ENCODE measurements at regions not wholly inside any gene's neighbourhood (a gene's known extent, or its start where the extent isn't known, plus 50 kb on each side); places are given as distances from the start of the nearest gene placed in this dataset.
A peak's percentile ranks its signal among the peaks of the same experiment; 100 is the strongest.

DNA sequence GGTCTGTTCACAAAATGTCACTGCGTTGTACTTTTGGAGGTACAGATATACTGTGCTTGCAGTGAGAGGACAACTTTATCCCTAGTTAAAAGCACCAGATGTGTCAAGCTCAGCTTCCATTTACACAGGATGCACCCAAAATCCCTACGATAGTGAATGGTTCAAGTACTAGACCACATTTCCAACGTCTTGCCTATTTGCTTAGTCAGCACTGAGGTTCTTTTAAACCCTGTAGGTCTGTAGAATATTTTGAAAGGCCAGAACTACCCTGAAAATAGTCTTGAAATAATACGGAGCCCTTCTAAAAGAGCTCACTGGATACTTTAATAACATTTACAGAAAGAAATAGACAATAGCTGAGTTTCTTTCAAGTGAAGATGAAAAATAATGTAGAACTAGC, 466.1 kb downstream of the FUT8 start:
- no peak for DNase-seq

- no peak for DNase-seq
Measured at GRCh38 chr14:65879248-65880009, 466.9 kb downstream of the FUT8 start.

- no peak for DNase-seq
Measured at GRCh38 chr14:65880507-65880906, 468.0 kb downstream of the FUT8 start.

- DNase-seq = no peak
Measured at GRCh38 chr14:65881642-65882041, 469.1 kb downstream of the FUT8 start.

GRCh38 chr14:65888677-65889076, 476.1 kb downstream of the FUT8 start:
- no peak for DNase-seq

- no peak for DNase-seq
Measured at GRCh38 chr14:65892315-65892714, 479.8 kb downstream of the FUT8 start.

DNA sequence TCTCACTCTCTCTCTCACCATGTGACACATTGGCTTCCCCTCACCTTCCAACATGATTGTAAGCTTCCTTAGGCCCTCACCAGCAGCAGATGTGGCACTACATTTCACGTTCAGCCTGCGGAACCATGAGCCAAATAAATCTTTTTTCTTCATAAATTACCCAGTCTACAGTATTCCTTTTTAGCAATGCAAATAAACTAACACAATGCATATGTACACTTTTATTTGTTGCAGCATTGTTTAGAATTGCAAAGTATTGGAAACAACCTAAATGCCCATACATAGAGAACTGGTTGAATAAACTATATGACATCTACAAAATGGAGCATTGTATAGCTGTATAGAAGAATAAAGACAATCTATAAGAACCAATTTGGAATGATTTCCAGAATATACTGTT, 487.6 kb downstream of the FUT8 start:
- no peak for DNase-seq

DNA sequence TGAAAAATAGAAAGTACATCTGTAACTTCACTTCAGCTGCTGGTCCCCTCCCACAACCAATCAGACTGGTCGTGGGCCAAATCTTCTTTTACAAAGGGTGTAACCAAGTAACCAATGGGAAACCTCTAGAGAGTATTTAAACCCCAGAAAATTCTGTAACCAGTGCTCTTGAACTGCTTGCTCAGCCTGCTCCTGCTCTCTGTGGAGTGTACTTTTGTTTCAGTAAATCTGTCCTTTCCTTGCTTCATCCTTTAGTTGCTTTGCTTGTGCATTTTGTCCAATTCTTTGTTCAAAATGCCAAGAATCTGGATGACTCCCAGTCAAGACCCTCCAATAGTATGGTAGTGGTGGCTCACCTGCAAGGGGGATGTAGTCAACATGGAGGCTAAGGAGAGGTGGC, 489.1 kb downstream of the FUT8 start:
- DNase-seq = no peak

DNA sequence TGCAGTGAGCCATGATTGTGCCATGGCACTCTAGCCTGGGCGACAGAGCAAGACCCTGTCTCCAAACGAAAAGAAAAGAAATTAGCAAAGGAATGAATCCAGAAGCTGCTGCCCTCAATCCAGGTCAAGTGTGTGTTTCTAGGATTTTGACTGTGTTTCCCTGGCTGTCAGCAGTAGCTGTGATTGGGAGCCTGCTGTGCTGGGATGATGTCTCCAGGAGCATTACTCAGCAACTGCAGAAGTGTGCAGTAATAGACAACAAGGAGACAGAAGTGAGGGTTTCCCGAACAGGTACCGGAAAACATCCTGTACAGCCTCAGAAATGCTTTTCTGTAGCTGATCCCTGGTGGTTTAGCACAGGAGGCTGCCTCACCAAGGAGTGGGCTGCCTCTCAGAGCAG, 492.5 kb downstream of the FUT8 start:
- DNase-seq = no peak

GRCh38 chr14:65906344-65906743, 493.8 kb downstream of the FUT8 start:
- DNase-seq = no peak

DNA sequence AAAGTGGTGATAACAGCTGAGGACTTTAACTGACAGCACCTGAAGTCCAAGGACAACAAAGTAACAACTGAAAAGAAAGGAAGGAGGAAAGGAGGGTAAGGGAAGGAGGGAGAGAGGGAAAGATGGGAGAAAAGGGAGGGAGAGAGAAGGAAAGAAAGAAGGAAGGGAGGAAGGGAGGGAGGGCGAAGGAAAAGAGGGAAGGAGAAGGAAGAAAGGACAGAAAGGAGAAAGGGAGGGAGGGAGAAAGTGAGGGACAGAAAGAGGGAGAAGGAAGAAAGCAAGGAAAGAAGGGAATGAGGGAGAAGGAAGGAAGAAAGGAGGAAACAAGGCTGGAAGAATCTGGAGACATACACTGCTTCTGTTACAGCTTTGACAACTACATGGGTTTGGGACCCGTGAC, 494.4 kb downstream of the FUT8 start:
- no peak for DNase-seq

DNA sequence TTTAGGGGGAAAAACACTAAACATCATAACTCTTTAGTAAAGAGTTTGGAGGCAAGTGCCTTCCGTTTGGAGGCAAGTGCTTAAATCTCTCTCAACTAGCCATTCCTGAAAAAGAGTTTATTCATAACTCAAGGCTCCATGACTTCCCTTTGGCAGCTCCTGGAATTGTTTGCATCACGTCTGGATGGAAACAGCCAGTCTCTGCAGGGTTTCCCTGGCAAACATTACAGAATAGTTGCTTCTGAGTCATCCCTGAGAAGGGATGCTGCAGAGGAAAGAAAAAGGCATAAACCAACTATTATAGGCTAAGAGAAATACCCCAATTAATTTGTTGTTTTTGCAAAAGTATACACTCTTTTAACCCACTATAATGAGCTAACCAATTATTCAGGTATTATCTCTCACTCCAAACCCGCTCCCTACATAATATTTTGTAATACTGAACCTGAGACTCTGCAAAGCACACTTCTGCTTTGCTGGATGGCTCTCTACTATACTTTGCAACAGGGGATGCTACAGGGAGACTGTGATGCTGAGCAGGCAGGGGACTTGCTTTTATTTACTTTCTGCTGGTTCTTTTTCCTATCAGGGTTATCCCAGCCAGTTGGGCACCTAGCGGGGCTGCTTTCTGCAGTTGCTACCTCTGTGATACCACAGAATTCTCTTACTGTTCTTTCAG, 497.7 kb downstream of the FUT8 start:
- no peak for DNase-seq

- no peak for DNase-seq
Measured at GRCh38 chr14:65915125-65915524, 502.6 kb downstream of the FUT8 start.

DNA sequence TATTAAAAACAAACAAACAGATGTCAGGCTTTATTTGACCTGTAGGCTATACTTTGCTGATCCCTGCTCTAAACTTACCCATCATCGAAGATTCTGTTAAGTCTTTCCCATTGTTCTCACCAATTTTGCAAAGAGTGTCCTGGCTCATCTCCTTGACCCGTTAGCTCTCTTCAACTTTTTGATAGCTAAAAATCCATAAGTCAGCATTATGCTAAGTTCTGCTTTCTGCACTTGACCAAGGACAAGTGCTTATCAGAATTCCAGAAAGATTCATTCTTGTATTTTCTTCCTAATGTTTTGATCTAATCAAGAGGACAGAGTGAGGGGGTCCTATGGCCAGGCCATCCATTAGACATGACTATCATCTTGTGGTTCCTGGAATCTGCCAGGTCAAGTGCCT, 503.5 kb downstream of the FUT8 start:
- no peak for DNase-seq

DNA sequence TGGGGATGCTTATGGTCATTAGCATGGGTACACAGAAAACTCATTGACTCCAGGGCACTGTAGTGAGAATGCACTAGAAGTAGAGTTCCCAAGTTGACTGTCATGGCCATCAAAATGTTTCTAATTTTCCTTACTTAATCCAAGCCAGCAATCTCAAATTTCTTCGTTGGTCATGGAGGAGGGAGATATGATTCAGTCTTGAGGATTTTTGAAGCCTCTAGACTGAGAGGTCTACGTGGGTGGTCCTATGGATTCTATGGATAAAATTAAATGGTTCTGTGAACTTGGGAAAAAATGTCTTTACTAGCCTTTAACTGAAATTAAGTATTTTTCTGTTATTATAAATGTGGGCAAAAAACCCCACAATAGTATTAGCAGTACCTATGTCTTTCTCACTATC, 508.5 kb downstream of the FUT8 start:
- DNase-seq = no peak

DNA sequence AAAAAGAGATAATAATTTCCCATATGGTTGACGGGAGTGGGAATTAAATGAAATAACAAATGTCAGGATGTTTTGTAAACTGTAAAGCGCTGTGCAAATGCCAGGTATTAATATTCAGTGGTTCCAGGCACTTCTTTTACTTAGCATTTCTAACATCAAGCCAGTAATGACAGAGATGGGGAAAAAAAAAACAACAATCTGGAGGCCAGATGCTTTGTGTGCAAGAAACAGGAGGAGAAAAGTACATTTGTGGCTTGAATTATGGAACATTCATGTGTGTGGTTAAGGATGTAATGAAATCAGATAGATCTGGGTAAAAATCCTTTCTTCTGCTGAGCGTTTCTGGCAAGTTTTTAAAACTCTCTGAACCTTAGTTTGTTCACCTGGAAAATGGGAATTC, 509.6 kb downstream of the FUT8 start:
- no peak for DNase-seq

DNA sequence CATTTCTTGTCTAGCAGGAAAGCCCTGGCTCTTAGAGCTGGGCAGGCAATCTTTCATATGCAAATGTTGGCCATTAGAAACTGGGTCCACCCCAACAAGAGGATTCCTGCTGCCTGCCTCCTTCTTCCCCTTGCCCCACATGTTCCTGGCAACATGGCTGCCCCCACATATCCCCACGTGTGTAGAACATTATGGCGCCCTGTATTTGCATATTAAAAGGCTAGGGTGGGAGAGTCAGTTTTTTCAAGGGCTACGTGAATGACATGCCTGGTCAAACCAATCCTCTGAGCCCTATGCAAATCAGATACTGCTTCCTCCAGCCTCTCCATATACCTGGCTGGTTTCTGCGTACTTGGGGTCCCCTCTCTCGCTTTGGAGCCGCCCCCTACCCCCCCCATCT, 514.0 kb downstream of the FUT8 start:
- DNase-seq = no peak

DNA sequence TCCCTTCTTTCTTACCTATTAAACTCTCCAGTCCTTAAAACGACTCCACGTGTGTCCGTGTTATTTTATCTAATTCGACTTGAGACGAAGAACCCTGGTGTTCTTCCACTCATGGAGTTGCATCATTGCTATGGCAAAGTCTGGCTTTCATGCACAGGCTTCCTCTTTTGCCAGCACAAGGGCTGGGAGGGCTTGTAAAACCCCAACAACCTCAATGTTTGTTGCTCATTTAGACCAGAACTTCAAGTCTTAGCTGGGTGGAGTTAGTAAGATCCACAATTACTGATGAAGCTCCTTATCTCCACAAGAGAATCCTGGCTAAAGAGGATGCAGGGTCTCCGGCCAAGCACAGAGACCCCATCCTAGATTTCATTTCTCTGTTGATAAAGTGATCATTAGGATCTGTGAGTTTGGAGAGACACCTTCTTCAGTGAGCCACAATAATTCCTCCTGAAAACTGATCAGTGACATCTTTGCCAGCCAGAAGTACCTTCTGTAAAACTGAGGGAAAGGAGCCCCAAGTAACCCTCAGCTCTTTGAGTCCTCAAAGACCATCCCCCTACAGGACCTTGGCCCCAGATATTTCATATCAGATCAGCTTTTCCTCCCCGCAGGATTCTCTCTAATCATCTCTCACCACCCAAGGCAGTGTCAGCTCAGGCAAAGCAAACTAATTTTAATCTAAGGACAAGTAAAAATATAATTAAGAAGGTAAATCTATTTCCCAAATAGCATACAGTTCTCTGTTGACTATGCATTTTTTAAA, 514.6 kb downstream of the FUT8 start:
- no peak for DNase-seq

DNA sequence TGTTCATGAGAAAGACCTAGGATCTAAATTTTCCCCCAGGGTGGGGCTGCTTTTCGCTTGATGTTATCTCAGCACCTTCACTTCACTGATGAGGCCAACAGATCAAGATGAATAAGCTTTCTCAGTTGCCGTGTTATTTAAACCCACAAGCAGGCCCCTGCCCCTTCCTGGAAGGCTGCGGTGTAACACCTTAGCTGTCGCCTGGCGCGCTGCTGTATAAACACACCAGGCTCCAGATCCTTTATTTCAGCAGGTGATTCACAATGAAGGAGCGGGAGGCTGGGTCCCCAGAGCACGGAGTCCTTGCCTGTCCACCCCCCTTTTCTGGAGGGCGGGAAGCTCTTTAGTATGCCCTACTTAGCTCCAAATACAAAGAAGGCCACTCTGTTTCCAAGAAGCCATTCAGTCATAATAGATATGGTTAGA, 515.4 kb downstream of the FUT8 start:
- peak; percentile 61 for DNase-seq

- no peak for DNase-seq
Measured at GRCh38 chr14:65928995-65929394, 516.5 kb downstream of the FUT8 start.

DNA sequence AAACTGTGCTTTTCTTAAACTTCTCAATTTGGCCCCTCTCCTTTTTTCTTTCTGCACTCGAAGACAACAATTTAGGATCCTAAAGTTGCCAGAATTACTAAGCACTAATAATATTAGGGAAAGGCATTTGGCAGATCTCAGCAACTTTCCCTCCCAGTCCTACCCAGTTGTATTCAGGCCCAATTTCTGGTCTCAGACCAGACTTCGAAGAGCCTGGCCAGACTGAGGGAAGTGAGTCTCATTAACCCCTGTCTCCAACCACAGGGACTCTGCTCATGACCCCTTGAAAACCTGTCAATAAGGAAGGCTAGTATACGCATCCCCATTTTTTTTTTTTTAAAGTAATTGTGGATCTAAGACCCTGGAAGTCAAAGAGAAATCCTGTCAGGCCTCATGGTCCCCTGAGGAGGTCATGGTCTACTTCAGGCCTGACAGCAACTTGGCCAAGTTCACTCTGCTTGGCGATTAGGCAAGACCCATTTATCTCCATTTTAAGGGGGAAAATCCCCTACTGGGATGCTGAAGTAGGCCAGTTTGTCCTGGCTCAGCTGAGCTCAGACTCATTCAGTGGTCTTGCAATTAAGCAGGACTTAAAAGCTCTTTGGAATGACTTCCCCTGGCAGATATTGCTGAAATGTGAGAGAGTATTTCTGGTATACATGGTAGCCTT, 521.0 kb downstream of the FUT8 start:
- DNase-seq = no peak

DNA sequence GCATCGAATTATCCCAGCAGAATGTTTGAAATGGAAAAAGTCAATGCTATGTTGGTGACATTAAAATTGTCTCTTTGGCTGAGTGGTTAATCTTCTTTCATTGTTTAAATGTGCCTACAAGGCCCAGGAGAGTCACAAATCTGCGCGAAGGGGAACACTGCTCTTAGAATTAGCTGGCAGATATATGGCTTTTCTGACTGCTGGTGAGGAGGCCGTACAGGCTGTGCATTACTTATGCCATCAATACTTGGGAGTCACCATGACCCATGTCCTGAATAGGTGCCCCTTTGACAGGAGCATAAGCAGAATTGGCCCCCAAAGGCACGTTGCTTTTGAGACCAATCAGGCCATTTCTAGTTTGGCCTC, 521.5 kb downstream of the FUT8 start:
- DNase-seq = no peak

DNA sequence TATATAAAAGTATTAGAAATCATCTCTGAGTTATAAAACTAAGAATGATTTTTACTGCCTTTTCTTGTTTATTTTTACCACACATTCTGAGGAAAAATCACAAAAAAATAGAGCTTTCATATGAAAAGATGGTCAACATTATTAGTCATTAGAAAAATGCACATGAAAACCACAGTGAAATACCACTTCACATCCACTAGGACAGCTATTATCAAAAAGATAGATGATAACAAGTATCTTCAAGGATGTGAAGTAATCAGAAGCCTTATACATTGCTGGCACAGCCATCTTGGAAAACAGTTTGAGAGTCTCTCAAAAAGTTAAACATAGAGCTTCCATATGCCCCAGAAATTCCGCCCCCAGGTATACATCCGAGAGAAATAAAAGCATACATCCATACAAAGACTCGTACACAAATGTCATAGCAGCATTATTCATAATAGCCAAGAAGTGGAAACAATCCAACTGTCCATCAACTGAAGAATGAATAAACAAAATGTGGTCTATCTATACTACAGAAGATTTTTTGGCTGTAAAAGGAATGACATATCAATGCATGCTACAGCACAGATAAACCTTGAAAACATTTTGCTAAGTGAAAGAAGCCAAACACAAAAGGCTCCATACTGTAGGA, 523.9 kb downstream of the FUT8 start:
- no peak for DNase-seq
